ENCODE measurements at regions not wholly inside any gene's neighbourhood (a gene's known extent, or its start where the extent isn't known, plus 50 kb on each side); places are given as distances from the start of the nearest gene placed in this dataset.

DNA sequence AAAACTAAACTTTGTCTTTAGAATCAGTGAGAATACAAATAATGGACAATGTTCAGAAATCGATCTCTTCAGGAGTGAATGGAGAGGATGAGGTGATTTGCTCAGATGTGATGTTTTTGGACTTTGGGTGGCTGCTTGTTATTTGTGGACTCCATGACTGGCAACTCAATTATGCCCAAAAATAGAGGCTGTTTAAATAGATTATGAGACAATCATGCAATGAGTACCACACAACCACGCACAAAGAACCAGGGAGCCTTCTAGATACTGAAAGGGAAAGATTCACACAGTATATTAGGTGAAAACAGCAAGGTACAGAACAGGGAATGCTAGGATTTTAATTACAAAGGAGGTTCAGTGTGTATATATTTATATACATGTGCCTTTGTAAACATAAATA, 141.3 kb upstream of the ANK3 start:
- H3K9me3 ChIP-seq (ENCODE audit: control insufficient read depth, low read depth, low read length): no peaks in the 10 kb centered on the region
- no peaks in the 10 kb centered on the region for H3K4me1 ChIP-seq (ENCODE audit: control insufficient read depth, extremely low read depth, insufficient read depth, low read length)
- no peak overlapping the region for H3K4me2 ChIP-seq (ENCODE audit: control insufficient read depth, extremely low read depth, insufficient read depth, low read depth, low read length)
- H2AFZ ChIP-seq (ENCODE audit: control insufficient read depth, low read length): no peak overlapping the region
- no peaks in the 10 kb centered on the region for H3K27me3 ChIP-seq (ENCODE audit: control insufficient read depth, extremely low read depth, insufficient read depth, low read length)
- no peaks in the 10 kb centered on the region for H4K20me1 ChIP-seq (ENCODE audit: control insufficient read depth, extremely low read depth, insufficient read depth, low read length)
- TF ChIP-seq, protein P1, sequence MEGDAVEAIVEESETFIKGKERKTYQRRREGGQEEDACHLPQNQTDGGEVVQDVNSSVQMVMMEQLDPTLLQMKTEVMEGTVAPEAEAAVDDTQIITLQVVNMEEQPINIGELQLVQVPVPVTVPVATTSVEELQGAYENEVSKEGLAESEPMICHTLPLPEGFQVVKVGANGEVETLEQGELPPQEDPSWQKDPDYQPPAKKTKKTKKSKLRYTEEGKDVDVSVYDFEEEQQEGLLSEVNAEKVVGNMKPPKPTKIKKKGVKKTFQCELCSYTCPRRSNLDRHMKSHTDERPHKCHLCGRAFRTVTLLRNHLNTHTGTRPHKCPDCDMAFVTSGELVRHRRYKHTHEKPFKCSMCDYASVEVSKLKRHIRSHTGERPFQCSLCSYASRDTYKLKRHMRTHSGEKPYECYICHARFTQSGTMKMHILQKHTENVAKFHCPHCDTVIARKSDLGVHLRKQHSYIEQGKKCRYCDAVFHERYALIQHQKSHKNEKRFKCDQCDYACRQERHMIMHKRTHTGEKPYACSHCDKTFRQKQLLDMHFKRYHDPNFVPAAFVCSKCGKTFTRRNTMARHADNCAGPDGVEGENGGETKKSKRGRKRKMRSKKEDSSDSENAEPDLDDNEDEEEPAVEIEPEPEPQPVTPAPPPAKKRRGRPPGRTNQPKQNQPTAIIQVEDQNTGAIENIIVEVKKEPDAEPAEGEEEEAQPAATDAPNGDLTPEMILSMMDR (optimal IDR thresholded peaks at IDR 0.05 in 1 of 3, IDR thresholded peaks at IDR 0.05 in 1 of 3, conservative IDR thresholded peaks at IDR 0.05 in 1 of 3; ENCODE audit: extremely low read depth in 1 of 3, insufficient read depth in 2 of 3, low read length in 3 of 3): no peak
- TF ChIP-seq EZH2 (IDR thresholded peaks at IDR 0.05; ENCODE audit: low read length): no peak
- no peaks in the 10 kb centered on the region for H3K79me2 ChIP-seq (ENCODE audit: control insufficient read depth, insufficient read depth, low read length)
- H3K9ac ChIP-seq (ENCODE audit: control insufficient read depth, extremely low read depth, insufficient read depth, low read length): no peak overlapping the region
- FAIRE-seq: no peak
- no peak for DNase-seq (ENCODE audit: low read depth, low spot score)
- H3K27ac ChIP-seq (ENCODE audit: control insufficient read depth, insufficient read depth, low read length): no peak overlapping the region
- no peaks in the 10 kb centered on the region for H3K9me1 ChIP-seq (ENCODE audit: control insufficient read depth, extremely low read depth, insufficient read depth, low read length)
- dilution Hi-C loops (cut with MboI; ENCODE audit: extremely low pct_ligation_motif_present, low sequenced_read_pairs): no loop called here
- no peak overlapping the region for H3K4me3 ChIP-seq (ENCODE audit: control insufficient read depth in 2 of 3, extremely low read depth in 1 of 3, insufficient read depth in 2 of 3, low read depth in 1 of 3, low read length in 3 of 3)
- H3K36me3 ChIP-seq (ENCODE audit: control insufficient read depth in 2 of 2, extremely low read depth in 1 of 2, insufficient read depth in 2 of 2, low read length in 2 of 2): no peaks in the 10 kb centered on the region

GRCh38 chr10:60527676-60528075, 138.0 kb upstream of the ANK3 start:
- DNase-seq (ENCODE audit: low read depth, low spot score): no peak
- dilution Hi-C loops (cut with MboI; ENCODE audit: extremely low pct_ligation_motif_present, low sequenced_read_pairs): no loop called here
- no peaks in the 10 kb centered on the region for H3K27me3 ChIP-seq (ENCODE audit: control insufficient read depth, extremely low read depth, insufficient read depth, low read length)
- H3K79me2 ChIP-seq (ENCODE audit: control insufficient read depth, insufficient read depth, low read length): no peaks in the 10 kb centered on the region
- H3K36me3 ChIP-seq (ENCODE audit: control insufficient read depth in 2 of 2, extremely low read depth in 1 of 2, insufficient read depth in 2 of 2, low read length in 2 of 2): no peaks in the 10 kb centered on the region
- no peak overlapping the region for H3K9ac ChIP-seq (ENCODE audit: control insufficient read depth, extremely low read depth, insufficient read depth, low read length)
- H2AFZ ChIP-seq (ENCODE audit: control insufficient read depth, low read length): no peak overlapping the region
- H4K20me1 ChIP-seq (ENCODE audit: control insufficient read depth, extremely low read depth, insufficient read depth, low read length): no peaks in the 10 kb centered on the region
- H3K4me3 ChIP-seq (ENCODE audit: control insufficient read depth in 2 of 3, extremely low read depth in 1 of 3, insufficient read depth in 2 of 3, low read depth in 1 of 3, low read length in 3 of 3): no peak overlapping the region
- no peak overlapping the region for H3K27ac ChIP-seq (ENCODE audit: control insufficient read depth, insufficient read depth, low read length)
- no peaks in the 10 kb centered on the region for H3K9me3 ChIP-seq (ENCODE audit: control insufficient read depth, low read depth, low read length)
- H3K4me2 ChIP-seq (ENCODE audit: control insufficient read depth, extremely low read depth, insufficient read depth, low read depth, low read length): no peak overlapping the region
- no peaks in the 10 kb centered on the region for H3K9me1 ChIP-seq (ENCODE audit: control insufficient read depth, extremely low read depth, insufficient read depth, low read length)
- no peaks in the 10 kb centered on the region for H3K4me1 ChIP-seq (ENCODE audit: control insufficient read depth, extremely low read depth, insufficient read depth, low read length)
- no peak for TF ChIP-seq EZH2 (IDR thresholded peaks at IDR 0.05; ENCODE audit: low read length)
- TF ChIP-seq, protein P1 (optimal IDR thresholded peaks at IDR 0.05 in 1 of 3, IDR thresholded peaks at IDR 0.05 in 1 of 3, conservative IDR thresholded peaks at IDR 0.05 in 1 of 3; ENCODE audit: extremely low read depth in 1 of 3, insufficient read depth in 2 of 3, low read length in 3 of 3): no peak
- FAIRE-seq: peak; percentile 9
